Gastrocnemius medialis (tissue), 4 donors: ENCODE measurements at regions not wholly inside any gene's neighbourhood (a gene's known extent, or its start where the extent isn't known, plus 50 kb on each side); places are given as distances from the start of the nearest gene placed in this dataset.

Source experiments
- CTCF ChIP-seq, 5 experiments: fragments of 450-650 bp in 3 of 5; fragments of 200-600 bp in 2 of 5; sonication (generic) in 2 of 5; IDR thresholded peaks in 4 of 5; conservative IDR thresholded peaks in 1 of 5; 1 replicate in 4 of 5; 2 replicates in 1 of 5; pipeline ENCODE4 v1.5.1; 2016 to 2019; ENCODE audit warnings: antibody characterized with exemption in 5 of 5, mild to moderate bottlenecking in 3 of 5, moderate library complexity in 3 of 5
- POLR2A ChIP-seq, 2 donors: fragments of 450-650 bp; IDR thresholded peaks; one replicate each; pipeline ENCODE4 v1.6.1; 2017; ENCODE audit warnings: antibody characterized with exemption in 2 of 2, mild to moderate bottlenecking in 2 of 2, moderate library complexity in 2 of 2

GRCh38 chr5:27129926-27130325, 91.5 kb upstream of the CDH9 start:
- TF ChIP-seq POLR2A (IDR thresholded peaks at IDR 0.05) (no peak), CTCF (IDR thresholded peaks at IDR 0.05 in 4 of 5, conservative IDR thresholded peaks at IDR 0.05 in 1 of 5) (no peak)
